ENCODE measurements at regions not wholly inside any gene's neighbourhood (a gene's known extent, or its start where the extent isn't known, plus 50 kb on each side); places are given as distances from the start of the nearest gene placed in this dataset.

DNA sequence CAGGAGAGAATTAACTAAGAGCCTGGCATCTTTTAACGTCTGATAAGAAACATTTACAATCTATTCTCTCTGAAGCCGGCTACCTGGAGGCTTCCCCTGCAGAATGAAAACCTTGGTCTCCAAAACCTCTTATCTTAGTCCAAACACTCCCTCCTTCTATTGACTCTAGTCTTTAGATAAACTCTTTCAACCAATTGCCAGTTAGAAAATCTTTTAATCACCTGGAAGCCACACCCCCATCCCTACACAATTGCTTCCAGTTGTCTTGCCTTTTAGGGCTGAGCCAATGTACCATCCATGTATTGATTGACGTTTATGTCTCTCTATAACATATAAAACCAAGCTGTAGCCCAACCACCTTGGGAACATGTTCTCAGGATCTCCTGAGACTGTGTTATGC, 1343.1 kb upstream of the C9orf72 start:
- H3K27ac ChIP-seq (ENCODE audit: control insufficient read depth, insufficient read depth, low read length), result no peak overlapping the region
- H3K4me3 ChIP-seq (ENCODE audit: control insufficient read depth in 2 of 3, extremely low read depth in 1 of 3, insufficient read depth in 2 of 3, low read depth in 1 of 3, low read length in 3 of 3), result no peak overlapping the region
- H3K4me1 ChIP-seq (ENCODE audit: control insufficient read depth, extremely low read depth, insufficient read depth, low read length), result peaks cover 6% of the 10 kb centered on the region
- no peak for TF ChIP-seq EZH2 (IDR thresholded peaks at IDR 0.05; ENCODE audit: low read length)
- TF ChIP-seq, protein P1, sequence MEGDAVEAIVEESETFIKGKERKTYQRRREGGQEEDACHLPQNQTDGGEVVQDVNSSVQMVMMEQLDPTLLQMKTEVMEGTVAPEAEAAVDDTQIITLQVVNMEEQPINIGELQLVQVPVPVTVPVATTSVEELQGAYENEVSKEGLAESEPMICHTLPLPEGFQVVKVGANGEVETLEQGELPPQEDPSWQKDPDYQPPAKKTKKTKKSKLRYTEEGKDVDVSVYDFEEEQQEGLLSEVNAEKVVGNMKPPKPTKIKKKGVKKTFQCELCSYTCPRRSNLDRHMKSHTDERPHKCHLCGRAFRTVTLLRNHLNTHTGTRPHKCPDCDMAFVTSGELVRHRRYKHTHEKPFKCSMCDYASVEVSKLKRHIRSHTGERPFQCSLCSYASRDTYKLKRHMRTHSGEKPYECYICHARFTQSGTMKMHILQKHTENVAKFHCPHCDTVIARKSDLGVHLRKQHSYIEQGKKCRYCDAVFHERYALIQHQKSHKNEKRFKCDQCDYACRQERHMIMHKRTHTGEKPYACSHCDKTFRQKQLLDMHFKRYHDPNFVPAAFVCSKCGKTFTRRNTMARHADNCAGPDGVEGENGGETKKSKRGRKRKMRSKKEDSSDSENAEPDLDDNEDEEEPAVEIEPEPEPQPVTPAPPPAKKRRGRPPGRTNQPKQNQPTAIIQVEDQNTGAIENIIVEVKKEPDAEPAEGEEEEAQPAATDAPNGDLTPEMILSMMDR (optimal IDR thresholded peaks at IDR 0.05 in 1 of 3, IDR thresholded peaks at IDR 0.05 in 1 of 3, conservative IDR thresholded peaks at IDR 0.05 in 1 of 3; ENCODE audit: extremely low read depth in 1 of 3, insufficient read depth in 2 of 3, low read length in 3 of 3), result no peak
- no peaks in the 10 kb centered on the region for H3K9me3 ChIP-seq (ENCODE audit: control insufficient read depth, low read depth, low read length)
- no peak for FAIRE-seq
- no peaks in the 10 kb centered on the region for H4K20me1 ChIP-seq (ENCODE audit: control insufficient read depth, extremely low read depth, insufficient read depth, low read length)
- no peaks in the 10 kb centered on the region for H3K9me1 ChIP-seq (ENCODE audit: control insufficient read depth, extremely low read depth, insufficient read depth, low read length)
- no peak overlapping the region for H3K4me2 ChIP-seq (ENCODE audit: control insufficient read depth, extremely low read depth, insufficient read depth, low read depth, low read length)
- H3K36me3 ChIP-seq (ENCODE audit: control insufficient read depth in 2 of 2, extremely low read depth in 1 of 2, insufficient read depth in 2 of 2, low read length in 2 of 2), result no peaks in the 10 kb centered on the region
- no peak overlapping the region for H2AFZ ChIP-seq (ENCODE audit: control insufficient read depth, low read length)
- H3K9ac ChIP-seq (ENCODE audit: control insufficient read depth, extremely low read depth, insufficient read depth, low read length), result no peak overlapping the region
- no peak for DNase-seq (ENCODE audit: low read depth, low spot score)
- H3K79me2 ChIP-seq (ENCODE audit: control insufficient read depth, insufficient read depth, low read length), result no peaks in the 10 kb centered on the region
- dilution Hi-C loops (cut with MboI; ENCODE audit: extremely low pct_ligation_motif_present, low sequenced_read_pairs), result no loop called here
- no peaks in the 10 kb centered on the region for H3K27me3 ChIP-seq (ENCODE audit: control insufficient read depth, extremely low read depth, insufficient read depth, low read length)

DNA sequence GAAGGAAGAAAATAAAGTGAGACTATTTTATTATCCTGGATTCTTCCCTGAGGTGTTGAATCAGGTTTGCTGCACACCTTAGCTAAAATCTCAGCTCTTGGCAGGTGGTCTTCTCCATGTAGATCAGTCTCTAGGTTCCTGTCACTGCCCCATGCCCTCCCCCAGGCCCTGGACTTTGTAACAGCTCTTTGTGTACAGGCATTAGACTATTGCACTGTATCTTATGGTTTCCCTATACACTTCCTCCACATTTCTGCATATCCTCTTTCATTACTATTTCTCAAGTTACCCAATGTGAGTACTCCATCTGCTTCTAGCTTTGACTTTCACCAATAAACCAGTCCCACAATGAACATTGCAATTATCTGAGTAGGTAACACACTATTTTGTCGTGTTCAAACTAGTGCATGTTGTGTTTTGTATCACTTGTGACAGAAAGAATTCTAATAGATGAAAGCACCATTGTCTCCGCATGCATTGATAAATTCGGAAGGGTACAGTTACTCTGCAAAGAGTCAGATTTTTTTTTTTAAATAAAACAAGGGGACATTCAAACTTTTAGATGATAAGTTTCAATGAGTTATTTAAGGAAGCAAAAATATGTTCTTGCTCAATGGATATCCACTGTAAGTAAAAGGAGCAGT, 1348.7 kb upstream of the C9orf72 start:
- Histone ChIP-seq H2AFZ (ENCODE audit: control insufficient read depth, low read length) (no peak overlapping the region), H3K9ac (ENCODE audit: control insufficient read depth, extremely low read depth, insufficient read depth, low read length) (no peak overlapping the region), H3K36me3 (ENCODE audit: control insufficient read depth in 2 of 2, extremely low read depth in 1 of 2, insufficient read depth in 2 of 2, low read length in 2 of 2) (no peaks in the 10 kb centered on the region), H3K4me2 (ENCODE audit: control insufficient read depth, extremely low read depth, insufficient read depth, low read depth, low read length) (no peak overlapping the region), H3K27me3 (ENCODE audit: control insufficient read depth, extremely low read depth, insufficient read depth, low read length) (no peaks in the 10 kb centered on the region), H3K4me1 (ENCODE audit: control insufficient read depth, extremely low read depth, insufficient read depth, low read length) (peaks cover 7% of the 10 kb centered on the region), H3K79me2 (ENCODE audit: control insufficient read depth, insufficient read depth, low read length) (no peaks in the 10 kb centered on the region), H3K9me3 (ENCODE audit: control insufficient read depth, low read depth, low read length) (no peaks in the 10 kb centered on the region), H3K27ac (ENCODE audit: control insufficient read depth, insufficient read depth, low read length) (no peak overlapping the region), H3K9me1 (ENCODE audit: control insufficient read depth, extremely low read depth, insufficient read depth, low read length) (no peaks in the 10 kb centered on the region), H4K20me1 (ENCODE audit: control insufficient read depth, extremely low read depth, insufficient read depth, low read length) (no peaks in the 10 kb centered on the region), H3K4me3 (ENCODE audit: control insufficient read depth in 2 of 3, extremely low read depth in 1 of 3, insufficient read depth in 2 of 3, low read depth in 1 of 3, low read length in 3 of 3) (no peak overlapping the region)
- no peak for FAIRE-seq
- no peak for DNase-seq (ENCODE audit: low read depth, low spot score)
- dilution Hi-C loops (cut with MboI; ENCODE audit: extremely low pct_ligation_motif_present, low sequenced_read_pairs), result no loop called here
- TF ChIP-seq, protein P1 (optimal IDR thresholded peaks at IDR 0.05 in 1 of 3, IDR thresholded peaks at IDR 0.05 in 1 of 3, conservative IDR thresholded peaks at IDR 0.05 in 1 of 3; ENCODE audit: extremely low read depth in 1 of 3, insufficient read depth in 2 of 3, low read length in 3 of 3), result no peak
- TF ChIP-seq EZH2 (IDR thresholded peaks at IDR 0.05; ENCODE audit: low read length), result no peak

Data from keratinocyte (primary cell).